Islet of Langerhans (tissue), 1 donor: ENCODE measurements at regions not wholly inside any gene's neighbourhood (a gene's known extent, or its start where the extent isn't known, plus 50 kb on each side); places are given as distances from the start of the nearest gene placed in this dataset.
"Not testable (repeated sequence)": the region's sequence is repeated elsewhere in the genome, so short reads cannot be mapped to it uniquely, and the experiment has no call there.

Source experiments
- FAIRE-seq: peaks from one replicate; lab custom pipeline; 2011; peaks lifted over from hg19 to GRCh38; lab: Jason Lieb, UNC

DNA sequence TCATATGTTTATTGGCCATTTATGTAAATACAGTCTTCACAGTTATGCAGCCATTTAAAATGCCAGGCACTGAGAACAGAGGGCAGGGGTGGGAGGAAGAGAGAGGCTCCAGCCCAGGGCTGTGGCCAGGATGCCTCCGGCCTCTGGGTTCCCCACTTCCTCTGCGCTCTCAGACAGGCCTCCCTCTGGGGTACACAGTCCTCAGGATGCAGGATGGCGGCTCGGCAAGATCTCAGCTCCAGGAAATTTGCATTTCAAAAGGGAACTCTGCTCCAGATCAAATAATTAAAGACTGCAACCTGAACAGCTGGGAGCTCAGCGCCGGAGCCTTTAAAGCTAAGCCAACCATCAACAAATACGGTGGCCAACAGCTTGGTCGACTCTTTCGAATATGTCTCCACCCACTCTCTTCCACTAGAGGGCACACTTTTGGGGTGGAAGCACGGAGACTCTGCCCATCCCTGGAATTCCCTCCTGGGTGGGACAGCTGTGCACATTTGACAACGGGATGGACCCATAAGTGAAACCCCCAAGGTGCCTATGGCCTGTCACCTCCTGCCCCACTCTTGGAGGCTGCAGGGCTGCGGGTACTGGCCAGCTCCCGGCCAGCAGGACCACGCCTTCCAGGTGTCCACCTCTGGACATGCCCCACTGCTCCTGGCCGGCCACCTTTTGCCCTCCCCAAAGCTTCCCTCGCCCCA is 1044.7 kb downstream of the BRD1 start:
- FAIRE-seq, result no peak

DNA sequence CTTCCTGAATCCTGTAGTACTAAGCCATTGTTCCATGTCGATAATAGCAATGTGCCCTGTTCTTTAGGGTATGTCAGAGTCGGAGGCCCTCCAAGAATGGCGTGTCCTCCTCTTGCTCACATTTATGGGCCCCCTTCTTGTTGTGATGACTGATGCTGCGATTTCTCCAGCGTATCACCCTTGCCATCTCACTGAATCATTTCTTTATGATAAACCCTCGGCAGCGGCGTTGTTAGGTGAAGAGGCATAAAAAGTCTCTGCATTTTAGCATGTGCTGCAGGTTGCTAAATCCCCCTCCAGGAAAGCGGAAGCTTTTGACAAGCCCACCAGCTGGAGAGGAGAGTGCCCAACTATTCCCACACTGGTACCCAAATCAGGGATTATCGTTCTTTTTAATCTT is 1045.3 kb downstream of the BRD1 start:
- no peak for FAIRE-seq

DNA sequence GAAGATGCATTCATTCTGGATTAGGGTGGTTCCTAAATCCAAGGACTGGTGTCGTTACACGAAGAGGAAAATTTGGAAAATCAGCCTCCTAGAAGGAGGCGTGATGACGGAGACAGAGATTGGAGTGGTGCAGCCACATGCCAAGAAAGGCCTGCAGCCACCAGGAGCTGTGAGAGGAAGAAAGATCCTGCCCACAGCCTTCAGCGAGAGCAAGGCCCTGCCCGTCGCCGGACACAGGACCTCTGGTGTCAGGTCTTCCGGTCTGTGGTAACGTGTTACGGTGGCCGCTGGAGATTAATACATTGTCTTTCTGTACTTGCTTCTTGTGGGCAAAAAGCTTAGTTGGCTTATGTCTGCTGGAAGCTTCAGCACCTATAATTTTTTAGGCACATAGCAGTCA is 1045.8 kb downstream of the BRD1 start:
- FAIRE-seq, result no peak

DNA sequence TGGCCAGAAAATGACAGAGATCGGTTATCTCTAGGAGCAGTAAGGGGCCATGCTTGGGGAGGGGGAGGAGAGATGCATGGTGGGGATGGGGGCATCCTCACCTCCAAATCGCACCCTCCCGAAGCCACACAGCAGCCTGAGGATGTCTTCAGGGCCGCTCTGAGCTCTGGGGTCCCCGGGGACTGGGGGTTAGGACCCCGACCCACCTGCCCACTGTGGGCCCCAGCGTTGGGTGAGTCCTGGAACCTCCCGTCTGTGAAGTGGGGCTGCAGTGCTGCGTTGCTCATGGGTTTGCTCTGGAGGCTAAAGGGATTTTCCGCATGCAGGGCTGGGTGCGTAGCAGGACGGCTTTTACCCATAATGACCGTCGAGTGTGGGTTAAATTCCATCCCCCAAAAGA is 1046.3 kb downstream of the BRD1 start:
- FAIRE-seq, result no peak

DNA sequence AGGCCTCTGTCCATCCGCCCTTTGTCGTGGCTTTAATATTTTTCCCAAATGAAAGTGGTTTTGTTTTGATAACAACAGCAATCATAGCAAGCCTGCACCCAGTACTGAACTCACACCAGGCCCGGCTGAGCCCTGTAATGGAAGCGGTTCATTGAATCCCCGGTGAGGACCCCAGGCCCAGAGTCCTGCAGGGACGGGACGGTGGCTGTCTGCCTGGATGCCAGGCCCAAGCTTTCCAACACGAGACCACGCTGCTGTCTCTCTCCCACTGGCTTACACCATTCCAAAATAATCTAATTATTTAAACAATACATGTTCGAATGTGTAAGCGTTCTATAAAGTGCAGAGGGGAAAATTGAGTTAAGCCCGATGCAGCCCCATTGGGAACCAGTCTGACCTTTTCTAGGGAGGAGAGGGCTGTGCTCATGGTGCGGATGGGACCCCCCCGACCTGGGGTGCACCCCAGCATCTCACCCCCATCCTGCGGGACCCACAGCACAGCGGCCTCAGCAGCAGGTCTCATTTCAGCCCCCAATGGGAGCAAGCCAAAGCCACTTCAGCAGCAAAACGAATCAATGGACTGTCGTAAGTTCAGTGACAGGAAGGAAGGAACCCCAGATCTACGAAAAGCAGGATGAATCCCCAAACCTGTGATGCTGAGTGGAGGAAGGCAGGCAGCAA is 1046.9 kb downstream of the BRD1 start:
- no peak for FAIRE-seq

DNA sequence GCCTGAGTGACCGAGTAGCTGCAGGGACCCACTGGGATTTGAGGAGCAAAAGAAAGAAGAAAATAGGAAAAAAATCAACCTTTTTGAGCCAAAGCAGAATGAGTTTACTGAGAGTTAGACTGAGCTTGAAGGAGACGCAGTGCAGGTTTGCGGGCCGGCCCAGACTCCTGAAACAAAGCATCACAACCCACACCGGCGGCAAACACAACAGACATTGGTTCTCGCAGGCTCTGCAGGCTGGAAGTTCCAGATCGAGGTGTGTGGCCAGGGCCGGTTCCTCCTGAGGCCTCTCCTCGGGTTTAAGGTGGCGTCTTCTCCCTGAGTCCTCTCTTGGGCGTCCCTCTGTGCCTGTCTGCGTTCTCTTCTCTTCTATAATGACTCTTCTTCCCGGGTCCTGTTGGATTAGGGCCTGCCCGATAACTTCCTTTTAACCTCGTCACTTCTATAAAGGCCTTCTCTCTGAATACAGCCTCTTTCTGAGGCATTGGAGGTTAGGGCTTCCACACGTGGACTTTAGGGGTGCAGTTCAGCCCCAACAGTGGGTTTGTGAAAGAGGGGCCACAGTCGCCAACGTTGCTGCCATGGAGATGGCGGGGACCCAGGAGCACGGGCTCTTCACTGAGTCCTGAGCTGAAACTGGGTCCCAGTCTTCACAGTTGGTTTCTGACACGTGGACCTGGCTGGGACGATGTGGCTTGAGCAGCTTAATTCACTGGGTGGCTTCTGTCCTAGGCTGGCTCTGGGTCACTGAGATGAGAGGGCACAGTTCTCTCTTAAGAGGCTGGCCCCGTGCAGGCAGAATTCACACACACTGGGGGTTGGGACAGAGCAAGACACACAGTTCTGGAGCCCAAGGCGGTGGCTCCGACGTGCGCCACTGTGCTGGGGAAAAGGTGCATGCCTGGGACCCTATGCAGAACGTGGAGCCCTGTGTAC is 1047.7 kb downstream of the BRD1 start:
- no peak for FAIRE-seq

DNA sequence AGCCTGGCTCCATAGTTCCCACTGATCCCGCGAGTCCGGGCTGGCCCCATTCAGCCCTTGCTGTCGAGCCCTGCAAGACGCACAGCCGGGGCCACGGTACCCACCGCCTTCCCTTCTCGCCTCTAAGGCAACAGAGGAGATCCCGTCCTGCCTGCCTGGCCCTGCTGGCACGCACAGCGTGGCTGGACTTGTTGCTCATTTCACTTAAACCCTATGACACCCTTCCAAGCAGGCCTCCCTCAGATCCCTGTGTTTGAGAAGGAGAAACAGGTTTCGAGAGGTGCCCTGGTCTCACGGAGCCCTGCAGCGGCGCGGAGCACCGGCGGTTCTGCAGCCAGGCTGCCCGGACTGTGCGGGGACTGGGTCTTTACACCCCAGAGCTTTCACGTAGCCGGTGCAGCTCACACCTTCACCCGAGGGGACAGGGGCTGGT is 1048.4 kb downstream of the BRD1 start:
- FAIRE-seq, result no peak

DNA sequence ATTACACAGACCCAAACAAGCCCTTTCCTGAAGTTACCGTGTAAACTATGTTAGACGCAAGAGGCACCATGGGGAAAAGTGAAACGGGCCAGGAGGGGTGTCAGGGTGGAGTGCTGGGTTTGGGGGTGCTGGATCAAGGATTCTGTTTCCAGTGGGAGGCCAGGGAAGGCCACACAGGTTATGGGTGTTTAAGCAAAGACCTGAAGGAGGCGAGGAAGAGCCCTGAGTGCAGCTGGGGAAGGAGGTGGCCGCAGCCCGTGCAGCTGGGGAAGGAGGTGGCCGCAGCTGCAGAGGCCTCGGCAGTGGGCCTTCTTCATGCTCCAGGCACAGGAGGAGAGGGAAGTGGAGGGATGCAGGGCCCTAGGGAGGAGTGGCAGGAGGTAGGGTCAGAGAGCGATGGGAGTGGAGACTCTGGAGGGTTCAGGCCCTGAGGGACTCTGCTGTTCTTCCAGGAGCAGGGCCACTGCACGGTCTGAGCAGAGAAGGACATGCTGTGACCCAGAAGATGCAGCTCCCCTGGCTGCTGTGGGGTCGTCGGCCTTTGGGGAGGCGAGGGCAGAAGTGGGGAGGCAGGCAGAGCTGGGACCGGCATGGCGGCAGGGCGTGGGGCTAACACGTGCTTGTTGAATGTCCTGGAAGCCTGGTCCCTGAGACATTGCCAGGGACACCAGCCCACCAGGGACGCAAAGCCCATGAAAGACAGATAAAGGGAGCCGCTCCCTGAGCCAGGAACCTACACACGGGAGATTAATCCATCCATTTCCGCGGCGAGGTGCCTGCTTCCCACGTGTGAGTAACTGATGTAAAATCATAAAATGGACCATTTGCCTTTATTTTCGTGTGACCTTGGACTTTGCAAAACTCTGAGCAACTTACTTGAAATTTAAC is 1049.1 kb downstream of the BRD1 start:
- FAIRE-seq, result no peak

DNA sequence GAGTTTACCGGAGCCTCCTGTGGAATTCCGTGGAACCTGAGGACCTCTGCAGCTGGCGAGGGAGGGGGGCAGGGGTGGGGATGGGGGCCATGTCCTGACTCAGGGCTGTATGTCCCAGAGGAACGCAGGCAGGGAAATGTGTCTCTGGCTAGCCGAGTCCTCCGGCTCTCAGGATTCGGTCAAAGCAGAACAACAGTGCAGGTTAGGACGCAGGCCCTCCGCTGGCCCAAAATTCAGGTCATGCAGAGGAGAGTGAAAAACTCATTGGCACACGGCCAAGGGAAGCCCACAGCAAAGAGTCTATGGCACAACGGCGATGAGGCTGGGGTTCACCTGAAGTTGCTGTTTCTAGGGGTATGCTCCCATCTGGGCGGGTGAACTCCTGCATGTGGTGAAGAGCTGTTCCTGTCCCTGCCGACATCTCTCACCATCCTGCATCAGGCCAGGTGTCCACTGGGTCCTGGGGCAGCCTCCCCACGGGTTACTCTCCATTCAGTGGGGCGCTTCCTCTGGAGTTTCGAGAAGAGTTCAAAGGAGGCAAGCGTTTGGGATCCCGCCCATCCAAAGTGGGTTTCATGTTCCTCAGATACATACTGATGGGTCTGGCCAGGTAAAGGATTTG is 1055.3 kb downstream of the BRD1 start:
- no peak for FAIRE-seq

DNA sequence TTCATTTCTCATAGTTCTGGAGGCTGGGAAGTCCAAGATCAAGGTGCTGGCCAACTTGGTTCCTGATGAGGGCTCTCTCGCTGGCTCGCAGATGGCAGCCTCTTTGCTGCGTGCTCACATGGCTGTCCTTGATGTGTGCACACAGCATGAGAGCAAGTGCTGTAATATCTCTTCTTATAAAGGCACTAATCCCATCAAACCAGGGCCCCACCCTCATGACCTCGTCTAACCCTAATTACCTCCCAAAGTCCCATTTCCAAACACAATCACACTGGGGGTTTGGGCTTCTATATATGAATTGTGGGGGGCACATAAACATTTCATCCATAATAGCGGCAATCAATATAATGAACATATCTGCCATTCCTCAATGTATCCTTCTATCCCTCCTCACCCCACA is 1062.1 kb downstream of the BRD1 start:
- no peak for FAIRE-seq

DNA sequence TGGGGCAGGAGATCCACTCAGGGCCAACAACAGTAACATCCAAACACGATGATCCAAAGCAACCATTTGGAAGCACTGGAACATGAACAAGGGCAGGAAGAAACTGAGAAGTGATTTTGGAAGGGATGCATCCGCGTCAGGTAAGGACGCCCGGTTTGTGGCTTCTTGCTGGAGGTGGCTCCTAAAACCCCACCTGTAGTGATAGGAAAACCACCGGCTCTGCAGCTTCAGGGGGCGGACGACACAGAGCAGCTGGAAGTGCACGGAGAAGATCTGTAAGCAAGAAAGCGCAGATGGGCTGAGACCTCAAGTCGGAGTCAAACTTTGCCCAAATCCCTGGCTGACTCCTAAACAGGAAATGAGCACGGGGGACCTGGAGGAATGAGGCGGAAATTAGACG is 1066.1 kb downstream of the BRD1 start:
- no peak for FAIRE-seq

DNA sequence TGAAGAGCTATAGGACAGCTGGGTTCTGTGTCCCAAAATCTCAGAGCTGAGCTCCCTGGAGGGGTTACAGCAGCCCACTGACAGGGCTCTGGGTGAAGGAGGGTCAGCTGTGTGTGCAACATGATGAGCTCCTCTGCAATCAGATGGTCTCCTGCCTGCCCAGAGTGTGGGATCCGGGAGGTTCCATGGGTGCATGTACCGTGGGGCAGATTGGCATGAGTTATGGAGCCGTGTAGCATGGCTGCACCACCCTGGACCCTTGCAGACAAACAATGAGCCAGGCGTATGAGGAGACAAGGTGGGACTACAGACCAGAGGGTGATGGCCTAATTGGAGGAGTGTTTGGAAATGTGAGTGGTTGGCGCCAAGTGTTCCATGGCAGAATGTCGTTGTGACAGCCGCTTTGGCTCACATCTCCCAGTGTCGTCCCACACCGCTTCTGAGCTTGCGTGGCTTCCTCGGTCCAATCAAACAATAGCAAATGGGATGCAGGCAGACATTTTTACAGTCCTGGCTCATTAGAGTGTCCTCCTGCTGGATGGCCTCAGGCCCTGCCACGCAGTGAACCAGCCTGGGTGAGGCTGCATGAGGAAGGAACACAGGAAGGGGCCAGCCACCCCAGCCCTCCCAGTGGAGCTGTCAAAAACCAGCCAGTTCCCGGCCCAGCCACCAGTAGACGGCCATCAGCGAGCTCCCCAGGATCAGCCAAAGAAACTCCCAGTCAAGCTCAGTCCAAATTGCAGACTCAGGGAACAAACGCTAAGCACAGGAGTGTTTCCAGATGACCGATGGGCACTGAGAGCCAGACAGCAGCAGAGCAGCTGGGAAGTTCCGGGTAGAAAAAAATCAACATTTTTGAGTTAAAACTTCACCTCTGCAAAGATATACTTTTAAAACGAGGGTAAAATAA is 1066.9 kb downstream of the BRD1 start:
- FAIRE-seq, result no peak

DNA sequence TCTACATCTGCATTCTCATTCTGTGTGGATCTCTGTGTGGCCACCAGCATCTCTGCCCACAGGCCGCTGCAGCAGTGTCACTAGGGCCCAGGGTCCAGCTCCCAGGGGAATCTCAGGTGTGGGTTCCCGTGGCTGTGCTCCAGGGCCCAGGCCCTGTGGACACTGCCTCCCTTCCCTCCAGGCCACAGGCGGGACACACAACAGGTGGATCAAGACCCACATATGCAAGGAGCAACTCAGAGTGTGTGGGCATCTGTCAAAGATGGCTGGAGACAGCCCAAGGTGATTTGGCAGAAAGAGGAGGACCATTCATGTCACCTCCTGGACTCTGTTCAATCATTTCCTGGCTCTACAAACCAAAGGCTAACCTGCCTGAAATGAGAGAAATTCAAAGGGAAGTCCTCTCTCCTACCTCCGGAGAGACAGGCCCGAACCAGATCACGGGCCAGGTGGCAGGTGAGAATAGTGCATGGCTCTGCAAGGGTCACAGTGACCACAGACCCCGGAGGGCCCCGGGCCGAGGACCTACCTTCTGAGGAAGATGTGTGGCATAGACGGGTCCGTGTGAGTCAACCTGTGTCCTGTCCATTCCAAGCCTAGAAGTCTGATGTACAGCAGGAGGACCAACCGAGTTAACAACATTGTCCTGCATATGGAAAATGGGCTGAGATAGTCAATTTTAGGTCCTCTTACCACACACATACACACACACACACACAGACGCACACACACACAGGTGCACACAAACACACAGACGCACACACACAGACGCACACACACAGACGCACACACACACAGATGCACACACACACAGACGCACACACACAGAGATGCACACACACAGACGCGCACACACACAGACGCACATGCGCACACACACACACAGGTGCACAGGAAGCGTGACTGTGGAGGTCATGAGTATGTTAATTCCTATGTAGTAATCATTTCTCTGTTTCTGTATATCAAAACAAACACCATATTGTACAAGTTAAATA is 1068.5 kb downstream of the BRD1 start:
- no peak for FAIRE-seq

DNA sequence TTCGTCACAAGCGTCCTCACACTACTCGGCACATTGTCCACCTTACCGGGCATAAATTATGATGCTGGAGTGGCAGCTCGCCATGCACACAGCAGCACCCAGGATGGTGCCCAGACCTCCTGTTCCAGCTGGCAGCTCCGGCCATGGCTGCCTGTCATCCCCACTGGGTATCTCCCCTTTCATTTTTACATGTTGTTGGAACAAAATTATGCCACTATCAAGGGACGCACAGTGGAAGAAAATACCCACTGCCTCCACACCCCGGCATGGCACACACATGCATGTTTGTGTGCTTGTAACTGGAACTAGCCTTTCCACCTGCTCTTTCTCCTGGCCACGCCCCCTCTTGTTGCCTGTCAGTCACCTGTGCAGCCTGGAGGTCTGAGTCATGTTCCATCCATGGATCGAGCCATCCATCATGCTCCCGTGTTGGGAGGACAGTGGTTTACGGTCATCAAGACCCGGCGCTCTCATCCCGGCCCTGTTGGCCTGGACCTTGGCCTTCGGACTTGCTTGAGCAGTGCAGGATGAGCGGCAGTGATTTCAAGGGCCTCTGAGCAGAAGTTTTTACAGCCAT is 1069.6 kb downstream of the BRD1 start:
- no peak for FAIRE-seq

DNA sequence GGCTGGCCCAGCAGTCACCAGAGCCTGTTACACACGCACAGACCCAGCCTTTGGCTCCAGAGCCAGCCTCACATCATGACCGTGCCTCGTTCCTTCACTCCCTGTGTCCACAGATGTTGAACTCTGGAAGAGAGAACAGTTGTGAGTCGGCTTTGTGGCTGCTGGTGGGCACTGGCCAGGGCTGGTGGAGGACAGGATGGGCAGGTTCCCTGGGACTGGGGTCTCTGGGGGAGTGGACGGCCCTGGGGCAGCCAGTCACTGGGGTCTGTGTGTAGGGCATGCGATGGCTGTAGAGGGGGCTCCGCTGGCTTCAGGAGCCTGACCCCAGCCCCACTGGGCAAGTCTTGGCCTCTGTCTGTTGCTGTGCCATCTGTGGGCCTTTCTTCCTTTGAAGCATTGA is 1070.1 kb downstream of the BRD1 start:
- FAIRE-seq, result no peak

DNA sequence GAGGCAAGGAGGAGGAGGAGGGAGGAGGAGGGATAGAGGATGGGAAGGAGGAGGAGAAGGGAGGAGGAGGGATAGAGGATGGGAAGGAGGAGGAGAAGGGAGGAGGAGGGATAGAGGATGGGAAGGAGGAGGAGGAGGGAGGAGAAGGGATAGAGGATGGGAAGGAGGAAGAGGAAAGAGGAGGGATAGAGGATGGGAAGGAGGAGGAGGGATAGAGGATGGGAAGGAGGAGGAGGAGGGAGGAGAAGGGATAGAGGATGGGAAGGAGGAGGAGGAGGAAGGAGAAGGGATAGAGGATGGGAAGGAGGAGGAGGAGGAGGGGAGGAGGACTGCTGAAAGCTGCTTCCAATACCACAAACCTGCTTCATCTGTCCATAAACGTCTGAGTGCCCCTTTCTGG is 1070.5 kb downstream of the BRD1 start:
- not testable (repeated sequence) for FAIRE-seq

DNA sequence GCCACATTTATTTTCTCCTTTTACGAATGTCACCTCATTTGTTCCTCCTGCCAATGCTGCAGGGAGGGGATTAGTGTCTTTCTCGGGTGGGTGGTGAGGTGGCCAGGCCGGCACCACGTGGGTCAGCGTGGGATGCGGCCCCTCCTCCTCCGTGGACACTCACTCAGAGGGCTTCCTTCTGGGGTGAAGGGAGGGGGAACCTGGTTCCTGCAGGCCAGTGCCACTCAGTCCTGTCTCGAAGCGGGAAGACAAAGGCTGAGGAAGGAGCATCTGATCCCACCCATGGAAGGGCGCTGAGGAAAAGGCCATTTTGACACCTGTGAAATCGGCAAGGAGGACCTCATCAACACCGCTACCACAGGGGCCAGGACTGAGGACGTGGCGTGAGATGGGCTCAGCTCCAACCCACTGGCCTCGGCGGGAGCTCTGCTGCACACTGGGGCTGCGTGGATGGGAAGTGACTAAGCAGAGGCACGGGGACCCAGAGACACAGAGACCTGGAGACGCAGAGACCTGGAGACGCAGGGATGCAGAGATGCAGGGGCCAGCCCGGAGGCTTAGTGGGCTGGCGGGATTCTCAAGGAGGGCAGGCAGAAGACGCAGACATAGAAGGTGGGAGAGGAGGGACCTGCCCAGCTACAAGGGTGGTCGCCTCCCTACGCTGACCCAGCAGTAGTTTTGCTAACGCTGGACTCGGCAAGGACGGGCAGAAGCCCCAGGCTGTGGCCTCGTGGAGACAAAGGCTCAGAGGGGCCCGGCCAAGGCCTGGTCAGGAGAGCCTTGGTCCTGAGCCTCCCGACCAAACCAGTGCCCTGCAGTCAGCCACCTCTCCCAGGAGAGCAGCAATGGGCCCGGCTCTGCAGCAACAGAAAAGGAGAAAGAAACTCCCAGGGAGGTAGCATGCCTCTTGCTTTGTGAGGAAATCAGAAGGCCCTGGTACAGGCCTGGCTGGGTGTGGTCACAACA is 1071.2 kb downstream of the BRD1 start:
- FAIRE-seq, result no peak
